Peyer's patch (tissue), 4 donors: ENCODE measurements at regions not wholly inside any gene's neighbourhood (a gene's known extent, or its start where the extent isn't known, plus 50 kb on each side); places are given as distances from the start of the nearest gene placed in this dataset.

Experiments used
- POLR2A ChIP-seq, 2 donors: fragments of 450-650 bp; IDR thresholded peaks; one replicate each; pipeline ENCODE4 v1.5.1; 2017; ENCODE audit warnings: antibody characterized with exemption in 2 of 2, mild to moderate bottlenecking in 2 of 2, moderate library complexity in 2 of 2
- TF ChIP-seq, protein P1 (sequence below), 6 experiments: fragments of 450-650 bp in 4 of 6; fragments of 200-600 bp in 2 of 6; sonication (generic) in 1 of 6; IDR thresholded peaks; one replicate each; pipeline ENCODE4 v1.5.1; 2017 to 2019; ENCODE audit warnings: antibody characterized with exemption in 6 of 6, mild to moderate bottlenecking in 3 of 6, moderate library complexity in 1 of 6

DNA sequence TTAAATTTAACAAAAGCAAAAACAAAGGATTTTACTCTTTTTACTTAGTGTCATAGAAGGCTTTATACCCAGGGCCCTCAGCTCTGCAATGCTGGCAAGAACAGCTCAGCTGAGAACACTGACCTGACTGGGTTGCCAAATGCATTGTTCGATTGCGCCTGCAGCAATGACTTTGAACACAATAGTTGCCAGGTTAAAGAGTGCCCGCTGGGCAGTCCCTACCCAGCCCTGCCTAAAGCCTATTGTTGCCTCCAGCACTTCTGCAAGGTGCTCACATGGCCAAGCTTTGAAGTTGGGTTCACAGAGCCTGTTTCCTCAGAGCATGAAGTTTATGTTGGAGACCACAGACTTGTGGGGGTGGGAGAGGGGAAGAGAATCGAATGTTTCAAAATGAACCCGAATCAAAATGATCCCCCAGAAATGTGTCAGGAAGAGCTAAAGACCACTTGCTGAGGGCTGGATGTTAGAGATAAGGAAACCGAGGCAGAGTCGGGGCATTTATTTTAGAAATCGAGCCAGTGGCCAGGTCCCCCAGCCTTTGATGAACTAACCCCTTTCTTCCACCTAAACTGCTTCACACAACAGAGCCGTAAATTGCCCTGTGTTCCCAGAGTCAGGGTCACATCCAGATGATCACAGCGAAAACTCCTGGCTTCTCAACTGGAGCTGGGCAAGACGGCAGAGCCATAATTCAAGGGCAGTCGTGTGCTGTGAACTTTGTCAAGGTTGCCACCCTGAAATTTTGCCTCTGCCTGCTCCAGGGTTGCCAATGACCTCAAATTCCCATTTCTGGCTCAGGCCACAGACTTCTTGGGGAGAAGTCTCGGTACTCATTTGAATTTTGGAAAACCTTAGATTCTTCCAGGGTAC is 55.0 kb downstream of the FOXA2 start:
- TF ChIP-seq, protein P1, sequence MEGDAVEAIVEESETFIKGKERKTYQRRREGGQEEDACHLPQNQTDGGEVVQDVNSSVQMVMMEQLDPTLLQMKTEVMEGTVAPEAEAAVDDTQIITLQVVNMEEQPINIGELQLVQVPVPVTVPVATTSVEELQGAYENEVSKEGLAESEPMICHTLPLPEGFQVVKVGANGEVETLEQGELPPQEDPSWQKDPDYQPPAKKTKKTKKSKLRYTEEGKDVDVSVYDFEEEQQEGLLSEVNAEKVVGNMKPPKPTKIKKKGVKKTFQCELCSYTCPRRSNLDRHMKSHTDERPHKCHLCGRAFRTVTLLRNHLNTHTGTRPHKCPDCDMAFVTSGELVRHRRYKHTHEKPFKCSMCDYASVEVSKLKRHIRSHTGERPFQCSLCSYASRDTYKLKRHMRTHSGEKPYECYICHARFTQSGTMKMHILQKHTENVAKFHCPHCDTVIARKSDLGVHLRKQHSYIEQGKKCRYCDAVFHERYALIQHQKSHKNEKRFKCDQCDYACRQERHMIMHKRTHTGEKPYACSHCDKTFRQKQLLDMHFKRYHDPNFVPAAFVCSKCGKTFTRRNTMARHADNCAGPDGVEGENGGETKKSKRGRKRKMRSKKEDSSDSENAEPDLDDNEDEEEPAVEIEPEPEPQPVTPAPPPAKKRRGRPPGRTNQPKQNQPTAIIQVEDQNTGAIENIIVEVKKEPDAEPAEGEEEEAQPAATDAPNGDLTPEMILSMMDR (IDR thresholded peaks at IDR 0.05) = no peak
- TF ChIP-seq POLR2A (IDR thresholded peaks at IDR 0.05) = no peak
